HAP-1 (cell line): ENCODE measurements at regions not wholly inside any gene's neighbourhood (a gene's known extent, or its start where the extent isn't known, plus 50 kb on each side); places are given as distances from the start of the nearest gene placed in this dataset.

Experiments used
- DNase-seq, 2 experiments: peaks; one replicate each; pipeline ENCODE4 v3.0.0-alpha.2; 2016 to 2020; ENCODE audit warnings: low spot score in 2 of 2
- H3K27me3 ChIP-seq: fragments of 250-450 bp; sonication (Bioruptor Pico); 2 replicates; pipeline ENCODE4 v1.5.1; 2020; ENCODE audit warnings: low read depth, mild to moderate bottlenecking, moderate library complexity
- H3K36me3 ChIP-seq: fragments of 250-450 bp; sonication (Bioruptor Pico); replicated peaks from 2 replicates; pipeline ENCODE4 v1.5.1; 2020; ENCODE audit warnings: mild to moderate bottlenecking
- H3K4me1 ChIP-seq: fragments of 250-450 bp; sonication (Bioruptor Pico); 2 replicates; pipeline ENCODE4 v1.5.1; 2020; ENCODE audit warnings: mild to moderate bottlenecking
- H3K4me3 ChIP-seq: fragments of 250-450 bp; sonication (Bioruptor Pico); 2 replicates; pipeline ENCODE4 v1.5.1; 2020; ENCODE audit warnings: mild to moderate bottlenecking, moderate library complexity
- H3K9me3 ChIP-seq: fragments of 250-450 bp; sonication (Bioruptor Pico); 2 replicates; pipeline ENCODE4 v1.5.1; 2020; ENCODE audit warnings: mild to moderate bottlenecking, moderate library complexity
- in situ Hi-C: fragments of 300-500 bp; cut with MboI; formaldehyde crosslinking; loops from 3 replicates; pipeline ENCODE4 v1.14.3; 2020; ENCODE audit warnings: low sequenced_read_pairs, inconsistent platforms, mixed read lengths

- no peak for DNase-seq
- Histone ChIP-seq H3K27me3 (no peaks in the 10 kb centered on the region), H3K4me1 (no peaks in the 10 kb centered on the region; the same call in 1 of the 2 replicates), H3K9me3 (no peaks in the 10 kb centered on the region), H3K36me3 (no peaks in the 10 kb centered on the region), H3K4me3 (no peak overlapping the region)
- in situ Hi-C loops: no loop called here
Observed at GRCh38 chr11:11220786-11221185, 132.3 kb downstream of the CSNK2A3 start.

GRCh38 chr11:11218629-11218986 is 134.4 kb downstream of the CSNK2A3 start:
- no peak overlapping the region for H3K4me3 ChIP-seq
- in situ Hi-C loops: no loop called here
- no peak for DNase-seq

GRCh38 chr11:11217929-11218628 is 135.0 kb downstream of the CSNK2A3 start:
- in situ Hi-C loops: no loop called here

More at GRCh38 chr11:11218629-11218986, 134.4 kb downstream of the CSNK2A3 start:
- Histone ChIP-seq H3K27me3 (no peaks in the 10 kb centered on the region), H3K9me3 (no peaks in the 10 kb centered on the region), H3K4me1 (no peaks in the 10 kb centered on the region; the same call in 1 of the 2 replicates), H3K36me3 (no peaks in the 10 kb centered on the region)

GRCh38 chr11:11217289-11217928 is 135.6 kb downstream of the CSNK2A3 start:
- DNase-seq: no peak
- Histone ChIP-seq H3K4me3 (no peak overlapping the region), H3K9me3 (no peaks in the 10 kb centered on the region), H3K27me3 (no peaks in the 10 kb centered on the region), H3K36me3 (no peaks in the 10 kb centered on the region), H3K4me1 (no peaks in the 10 kb centered on the region; the same call in 1 of the 2 replicates)
- in situ Hi-C loops: no loop called here

More at GRCh38 chr11:11217929-11218628, 135.0 kb downstream of the CSNK2A3 start:
- no peak for DNase-seq
- H3K36me3 ChIP-seq: no peaks in the 10 kb centered on the region
- H3K9me3 ChIP-seq: no peaks in the 10 kb centered on the region
- H3K4me3 ChIP-seq: no peak overlapping the region
- H3K4me1 ChIP-seq: no peaks in the 10 kb centered on the region; the same call in 1 of the 2 replicates
- no peaks in the 10 kb centered on the region for H3K27me3 ChIP-seq

- Histone ChIP-seq H3K4me3 (no peak overlapping the region), H3K27me3 (peaks cover 1% of the 10 kb centered on the region; the same call in 1 of the 2 replicates), H3K36me3 (no peaks in the 10 kb centered on the region), H3K9me3 (no peaks in the 10 kb centered on the region), H3K4me1 (no peaks in the 10 kb centered on the region)
- in situ Hi-C loops: no loop called here
- DNase-seq: no peak
Observed at GRCh38 chr11:11215944-11216343, 137.1 kb downstream of the CSNK2A3 start.

- H3K4me1 ChIP-seq: no peaks in the 10 kb centered on the region
- H3K9me3 ChIP-seq: no peaks in the 10 kb centered on the region
- no peaks in the 10 kb centered on the region for H3K36me3 ChIP-seq
- peaks cover 2% of the 10 kb centered on the region; the same call in 1 of the 2 replicates for H3K27me3 ChIP-seq
- DNase-seq: no peak
- in situ Hi-C loops: no loop called here
- H3K4me3 ChIP-seq: no peak overlapping the region
Observed at GRCh38 chr11:11215058-11215815, 137.8 kb downstream of the CSNK2A3 start.

- H3K27me3 ChIP-seq: peaks cover 2% of the 10 kb centered on the region; the same call in 1 of the 2 replicates
- no peak for DNase-seq
- H3K36me3 ChIP-seq: no peaks in the 10 kb centered on the region
- no peaks in the 10 kb centered on the region for H3K4me1 ChIP-seq
- in situ Hi-C loops: no loop called here
- H3K4me3 ChIP-seq: no peak overlapping the region
- H3K9me3 ChIP-seq: no peaks in the 10 kb centered on the region
Observed at GRCh38 chr11:11213117-11213516, 139.9 kb downstream of the CSNK2A3 start.

GRCh38 chr11:11211888-11212287 is 141.2 kb downstream of the CSNK2A3 start:
- in situ Hi-C loops: no loop called here
- Histone ChIP-seq H3K36me3 (no peaks in the 10 kb centered on the region), H3K4me3 (no peak overlapping the region), H3K4me1 (no peaks in the 10 kb centered on the region), H3K27me3 (peaks cover 2% of the 10 kb centered on the region; the same call in 1 of the 2 replicates), H3K9me3 (no peaks in the 10 kb centered on the region)
- DNase-seq: no peak

- Histone ChIP-seq H3K4me1 (no peaks in the 10 kb centered on the region), H3K36me3 (no peaks in the 10 kb centered on the region), H3K9me3 (no peaks in the 10 kb centered on the region), H3K4me3 (no peak overlapping the region), H3K27me3 (peaks cover 2% of the 10 kb centered on the region; the same call in 1 of the 2 replicates)
- DNase-seq: no peak
- in situ Hi-C loops: no loop called here
Observed at GRCh38 chr11:11211186-11211585, 141.9 kb downstream of the CSNK2A3 start.

- H3K4me3 ChIP-seq: no peak overlapping the region
- peaks cover 4% of the 10 kb centered on the region; the same call in 1 of the 2 replicates for H3K27me3 ChIP-seq
- DNase-seq: no peak
- H3K36me3 ChIP-seq: no peaks in the 10 kb centered on the region
- H3K9me3 ChIP-seq: no peaks in the 10 kb centered on the region
- in situ Hi-C loops: no loop called here
- H3K4me1 ChIP-seq: no peaks in the 10 kb centered on the region
Observed at GRCh38 chr11:11210446-11210845, 142.6 kb downstream of the CSNK2A3 start.

GRCh38 chr11:11209967-11210366 is 143.1 kb downstream of the CSNK2A3 start:
- Histone ChIP-seq H3K36me3 (no peaks in the 10 kb centered on the region), H3K4me3 (no peak overlapping the region), H3K4me1 (no peaks in the 10 kb centered on the region), H3K27me3 (peaks cover 7% of the 10 kb centered on the region; the same call in 1 of the 2 replicates), H3K9me3 (no peaks in the 10 kb centered on the region)
- no peak for DNase-seq
- in situ Hi-C loops: no loop called here

- no peak for DNase-seq
Observed at GRCh38 chr11:11208994-11209393, 144.1 kb downstream of the CSNK2A3 start.

GRCh38 chr11:11207428-11207827 is 145.6 kb downstream of the CSNK2A3 start:
- Histone ChIP-seq H3K4me3 (no peak overlapping the region), H3K36me3 (no peaks in the 10 kb centered on the region), H3K27me3 (peaks cover 7% of the 10 kb centered on the region; the same call in 1 of the 2 replicates), H3K4me1 (no peaks in the 10 kb centered on the region), H3K9me3 (no peaks in the 10 kb centered on the region)
- in situ Hi-C loops: no loop called here
- no peak for DNase-seq

More at GRCh38 chr11:11208994-11209393, 144.1 kb downstream of the CSNK2A3 start:
- in situ Hi-C loops: no loop called here
- Histone ChIP-seq H3K36me3 (no peaks in the 10 kb centered on the region), H3K4me1 (no peaks in the 10 kb centered on the region), H3K27me3 (peaks cover 7% of the 10 kb centered on the region; the same call in 1 of the 2 replicates), H3K9me3 (no peaks in the 10 kb centered on the region), H3K4me3 (no peak overlapping the region)
